ENCODE measurements at regions not wholly inside any gene's neighbourhood (a gene's known extent, or its start where the extent isn't known, plus 50 kb on each side); places are given as distances from the start of the nearest gene placed in this dataset.
A peak's percentile ranks its signal among the peaks of the same experiment; 100 is the strongest.
"Not testable (repeated sequence)": the region's sequence is repeated elsewhere in the genome, so short reads cannot be mapped to it uniquely, and the experiment has no call there.

DNA sequence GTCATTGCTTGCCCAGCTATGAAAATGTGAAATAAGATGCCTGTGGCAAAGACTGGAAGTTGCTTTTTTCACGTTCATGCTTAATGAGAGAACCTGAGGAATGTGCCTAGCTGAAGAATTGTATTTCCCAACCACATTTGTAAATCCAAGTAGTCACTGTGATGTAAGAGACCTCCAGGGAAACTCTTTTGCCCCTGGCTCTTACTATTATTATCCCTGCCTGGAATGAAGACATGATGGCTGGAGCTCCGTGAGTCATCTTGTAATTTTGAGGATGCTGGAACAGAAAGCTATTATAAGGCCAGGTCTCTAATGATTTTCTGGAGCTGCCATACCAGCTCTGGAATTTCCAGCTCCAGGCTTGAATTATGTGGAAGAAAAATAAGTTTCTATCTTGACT lies 894.3 kb downstream of the DIAPH3 start:
- no peak for DNase-seq

- DNase-seq: no peak
Measured at GRCh38 chr13:59270327-59270726, 893.4 kb downstream of the DIAPH3 start.

DNA sequence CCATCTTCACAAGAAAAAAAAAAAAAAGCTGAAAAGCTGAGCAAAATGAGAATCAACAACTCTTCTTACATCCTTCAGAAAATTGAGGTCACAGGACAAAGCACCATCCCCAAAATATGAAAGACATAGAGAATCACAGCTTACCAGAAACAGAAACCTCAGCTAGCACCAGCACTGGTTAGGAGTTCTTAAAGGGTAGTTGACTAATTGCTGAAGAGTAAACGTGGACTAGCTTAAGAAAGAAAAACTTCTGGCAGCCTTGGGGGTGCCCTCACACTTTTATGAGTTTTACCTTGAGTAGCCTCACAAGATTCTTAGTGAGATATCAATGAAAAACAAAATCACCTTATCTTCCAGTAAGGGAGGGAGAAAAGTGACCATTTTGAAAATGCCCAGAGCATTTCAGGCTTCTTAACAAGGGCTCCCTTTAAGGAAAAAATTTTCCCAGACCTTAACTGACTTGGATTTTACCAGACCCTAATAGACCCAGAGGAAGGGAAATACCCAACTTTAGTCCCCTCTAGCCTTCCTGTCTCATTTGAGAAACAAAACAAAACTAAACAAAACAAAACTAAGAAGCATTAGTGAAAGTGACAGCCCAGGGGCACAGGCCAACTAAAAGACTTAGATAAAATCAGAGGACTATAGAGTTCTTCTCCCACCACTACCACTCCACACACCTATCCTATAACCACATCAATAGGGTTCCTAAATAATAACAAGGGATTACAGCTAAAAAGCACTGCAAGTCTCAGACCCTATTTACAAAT lies 888.6 kb downstream of the DIAPH3 start:
- no peak for DNase-seq

- no peak for DNase-seq
Measured at GRCh38 chr13:59276436-59276835, 887.3 kb downstream of the DIAPH3 start.

DNA sequence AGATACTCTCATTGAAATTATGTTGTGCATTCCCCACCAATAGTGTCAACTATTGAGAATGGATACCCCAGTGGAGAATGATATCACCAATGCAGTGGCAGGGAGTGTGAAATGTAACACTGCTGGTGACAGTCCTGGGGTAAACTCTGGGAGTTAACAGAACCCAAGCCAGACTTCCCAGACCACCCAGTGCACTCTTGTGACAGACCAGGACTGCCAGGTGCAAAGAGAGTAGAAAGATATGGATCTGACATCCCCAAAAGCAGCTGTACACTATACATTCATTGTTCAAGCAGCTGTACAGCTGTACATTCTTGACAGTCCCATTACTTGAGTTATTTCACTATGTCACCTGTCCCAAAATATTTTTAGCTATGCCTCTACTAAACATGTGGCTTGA lies 886.6 kb downstream of the DIAPH3 start:
- DNase-seq: no peak

GRCh38 chr13:59279028-59279427 lies 884.7 kb downstream of the DIAPH3 start:
- DNase-seq: no peak

DNA sequence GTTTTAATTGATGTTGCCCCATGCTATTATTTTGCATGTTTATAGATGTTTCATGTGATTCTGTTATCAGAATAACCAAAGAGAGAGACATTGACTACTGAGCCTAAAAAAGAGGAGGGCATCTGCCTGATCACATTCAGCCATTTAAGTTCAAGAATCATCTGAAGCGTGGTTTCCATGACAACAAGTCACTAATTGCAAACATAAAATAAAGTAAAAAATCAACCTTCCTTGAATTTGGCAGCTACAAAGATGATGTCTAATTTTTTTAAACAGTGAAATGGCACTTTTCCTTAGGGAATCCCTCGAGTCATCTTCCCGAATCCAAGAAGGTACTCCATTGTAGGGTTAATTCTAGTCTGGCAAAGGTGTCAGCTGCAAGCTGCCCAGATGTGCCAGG lies 884.2 kb downstream of the DIAPH3 start:
- DNase-seq: no peak

DNA sequence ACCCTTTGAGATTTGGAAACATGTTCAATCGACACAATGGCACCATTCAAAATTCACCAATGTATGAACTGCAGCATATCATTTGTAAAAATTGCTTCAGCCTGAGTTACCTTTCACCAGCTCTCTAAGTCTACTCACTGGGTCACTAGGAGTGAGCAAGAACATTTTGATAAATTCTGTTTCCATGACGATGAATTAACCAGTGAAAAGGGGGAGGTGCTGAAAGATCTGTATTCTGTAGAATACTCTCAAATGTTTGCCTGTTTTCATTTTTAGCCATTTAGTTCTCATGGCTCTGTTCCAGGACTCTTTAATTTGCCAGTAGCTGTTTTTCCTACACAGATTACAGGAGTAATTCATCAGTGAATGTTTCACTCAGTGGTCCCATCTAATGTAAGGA lies 883.4 kb downstream of the DIAPH3 start:
- DNase-seq: no peak

GRCh38 chr13:59281453-59281852 lies 882.3 kb downstream of the DIAPH3 start:
- DNase-seq: no peak

- not testable (repeated sequence) for DNase-seq
Measured at GRCh38 chr13:59292240-59292639, 871.5 kb downstream of the DIAPH3 start.

- no peak for DNase-seq
Measured at GRCh38 chr13:59299584-59299983, 864.1 kb downstream of the DIAPH3 start.

DNA sequence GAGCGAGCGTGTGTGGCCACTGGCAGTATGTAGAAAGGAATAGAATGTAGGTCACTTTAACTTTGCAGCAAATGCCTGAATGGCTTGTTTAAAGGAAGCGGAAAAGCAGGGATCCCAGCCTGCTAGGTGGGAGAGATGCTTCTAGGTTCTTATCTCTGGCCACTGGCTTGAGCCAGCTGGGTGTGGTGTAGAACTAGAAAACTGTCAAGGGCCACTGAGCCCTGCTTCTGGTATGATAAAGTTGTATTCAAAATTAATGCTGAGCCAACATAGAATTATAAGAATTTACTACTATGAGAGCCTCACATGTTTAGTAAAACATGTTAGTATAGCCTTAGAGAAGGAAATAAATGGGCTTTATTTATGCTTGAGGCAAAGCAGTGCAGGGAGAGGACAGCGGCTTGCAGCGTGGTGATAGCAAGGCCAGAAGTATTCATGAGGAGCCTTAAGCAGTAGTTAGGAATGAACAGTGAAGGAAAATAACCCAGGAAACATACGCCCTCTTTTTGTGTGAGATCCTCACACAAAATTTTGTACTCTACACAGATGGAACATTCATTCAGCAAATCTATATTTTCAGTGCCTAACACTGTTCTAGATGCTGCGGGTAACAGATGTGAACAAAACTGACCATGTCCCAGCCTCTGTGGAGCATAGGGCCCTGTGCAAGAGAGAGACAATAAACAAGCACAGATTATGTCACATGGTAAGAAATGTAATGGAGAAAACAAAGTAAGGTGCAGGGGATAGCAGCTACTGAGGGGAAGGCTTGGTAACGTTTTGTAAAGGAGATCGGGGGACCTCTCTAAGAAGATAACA lies 863.2 kb downstream of the DIAPH3 start:
- no peak for DNase-seq

DNA sequence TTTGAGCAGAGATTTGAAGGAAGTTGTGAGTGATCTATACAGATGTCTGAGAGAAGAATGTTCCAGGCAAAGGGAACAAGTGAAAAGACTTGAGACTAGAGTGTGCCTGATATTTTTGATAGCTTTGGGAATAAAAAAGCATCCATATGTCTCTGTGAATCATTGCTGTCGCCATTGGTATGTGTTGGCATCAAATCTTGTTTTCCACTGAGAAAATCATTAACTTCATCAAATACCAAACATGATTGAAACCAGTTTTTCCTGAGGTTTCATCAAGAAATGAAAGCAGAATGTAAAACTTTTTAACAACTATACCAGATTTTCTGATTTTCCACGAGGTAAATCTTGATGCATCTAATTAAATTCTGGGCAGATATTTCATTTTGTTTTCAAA lies 862.6 kb downstream of the DIAPH3 start:
- no peak for DNase-seq

- no peak for DNase-seq
Measured at GRCh38 chr13:59303433-59303832, 860.3 kb downstream of the DIAPH3 start.

DNA sequence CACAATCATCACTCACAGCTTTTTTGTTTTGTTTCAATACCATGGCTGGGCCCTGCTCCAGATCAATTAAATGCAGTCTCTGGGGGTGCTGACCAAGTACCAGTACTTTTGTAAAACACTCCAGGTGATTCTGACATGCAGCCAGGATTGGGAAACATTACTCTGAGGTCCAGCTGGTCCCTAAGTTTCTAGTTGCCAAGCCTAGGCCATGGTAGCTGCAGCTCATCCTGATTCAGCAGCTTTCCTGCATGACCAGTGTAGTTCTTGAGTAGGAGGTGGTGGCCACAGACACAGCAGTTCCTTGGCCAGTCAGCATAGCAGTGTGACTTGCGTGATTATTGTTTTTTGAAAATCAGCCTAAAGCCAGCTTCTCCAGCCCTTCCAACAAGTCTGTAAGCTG lies 859.1 kb downstream of the DIAPH3 start:
- DNase-seq: no peak

DNA sequence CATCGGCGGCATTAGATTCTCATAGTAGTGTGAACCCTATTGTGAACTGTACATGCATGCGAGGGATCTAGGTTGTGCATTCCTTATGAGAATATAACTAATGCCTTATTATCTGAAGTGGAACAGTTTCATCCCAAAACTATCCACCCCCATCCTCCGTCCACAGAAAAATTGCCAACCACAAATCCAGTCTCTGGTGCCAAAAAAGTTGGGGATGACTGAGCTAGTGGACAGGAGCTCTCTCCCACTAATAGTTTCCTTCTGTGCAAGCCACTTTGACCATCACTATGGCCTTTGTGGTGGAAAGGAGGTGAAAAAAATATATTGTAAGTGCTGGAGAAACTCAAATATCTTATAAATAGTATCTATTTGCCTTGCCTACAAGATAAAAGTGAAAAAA lies 857.8 kb downstream of the DIAPH3 start:
- no peak for DNase-seq

- no peak for DNase-seq
Measured at GRCh38 chr13:59312776-59313175, 851.0 kb downstream of the DIAPH3 start.

- DNase-seq: peak; percentile 41
Measured at GRCh38 chr13:59318320-59318930, 845.3 kb downstream of the DIAPH3 start.

GRCh38 chr13:59319276-59319675 lies 844.5 kb downstream of the DIAPH3 start:
- DNase-seq: no peak

- no peak for DNase-seq
Measured at GRCh38 chr13:59320021-59320420, 843.7 kb downstream of the DIAPH3 start.

DNA sequence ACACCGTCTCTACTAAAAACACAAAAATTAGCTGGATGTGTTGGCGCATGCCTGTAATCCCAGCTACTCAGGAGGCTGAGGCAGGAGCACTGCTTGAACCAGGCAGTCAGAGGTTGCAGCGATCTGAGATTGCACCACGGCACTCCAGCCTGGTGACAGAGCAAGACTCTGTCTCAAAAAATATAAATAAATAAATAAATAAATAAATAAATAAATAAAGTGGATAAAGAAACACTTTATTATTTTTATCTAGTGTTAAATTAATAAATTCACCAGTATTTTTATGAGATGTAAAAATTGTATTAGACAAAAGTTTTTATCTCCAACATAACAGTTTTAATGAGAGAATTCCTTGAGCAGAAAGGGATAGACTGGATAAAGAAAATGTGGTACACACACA lies 839.3 kb downstream of the DIAPH3 start:
- DNase-seq: not testable (repeated sequence)

DNA sequence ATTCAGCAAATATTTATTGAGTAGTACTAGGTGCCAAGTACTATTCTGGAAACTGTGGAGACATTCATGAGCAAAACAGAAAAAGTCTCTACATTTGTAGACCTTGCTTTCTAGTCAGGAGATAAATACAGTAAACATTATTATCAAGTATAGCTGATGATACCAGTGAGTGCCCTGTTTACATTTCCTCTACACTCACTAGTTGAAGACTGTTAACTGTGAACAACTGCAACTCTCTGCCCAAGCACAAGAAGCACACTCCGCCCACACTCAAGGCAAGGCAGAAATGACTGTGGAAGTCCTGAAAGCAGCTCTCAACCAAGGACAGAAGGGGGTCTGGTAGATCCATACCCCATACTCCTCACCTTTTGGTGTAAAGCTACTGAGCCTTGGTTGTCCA lies 837.0 kb downstream of the DIAPH3 start:
- DNase-seq: no peak

DNA sequence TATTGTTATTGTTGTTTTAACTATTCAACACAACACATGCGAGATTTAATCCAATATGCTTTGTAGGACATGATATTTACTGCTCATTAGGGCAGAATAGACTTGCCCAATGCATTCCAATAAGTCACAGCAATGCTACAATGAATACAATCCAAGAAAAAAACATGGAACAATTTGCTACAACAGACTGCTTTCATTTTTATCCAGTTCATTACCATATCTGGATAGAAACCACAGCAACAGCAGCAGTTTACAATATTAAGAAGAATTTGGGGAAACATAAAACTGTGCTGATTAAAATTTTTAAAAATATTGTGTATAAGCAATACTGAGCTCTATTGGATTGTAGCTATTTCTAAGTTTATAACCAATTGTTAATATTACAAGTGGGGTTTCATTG lies 833.0 kb downstream of the DIAPH3 start:
- no peak for DNase-seq

- no peak for DNase-seq
Measured at GRCh38 chr13:59332966-59333365, 830.8 kb downstream of the DIAPH3 start.
